HepG2 (cell line): ENCODE measurements at regions not wholly inside any gene's neighbourhood (a gene's known extent, or its start where the extent isn't known, plus 50 kb on each side); places are given as distances from the start of the nearest gene placed in this dataset.

ENCODE experiments used
- ATAC-seq: fragments of 200-7000 bp; cut with Tn5 transposase; 3 replicates; pipeline ENCODE4 v1.9.1; 2020; ENCODE audit warnings: mild to moderate bottlenecking, moderate library complexity
- BruUV-seq: library from RNA; stranded (reverse); fragments of 400-500 nt; replicated peaks from 2 replicates; lab custom pipeline; 2021; lab: Mats Ljungman, UMichigan
- CTCF ChIA-PET: fragments of 300-600 bp; formaldehyde crosslinking; extraction: SDS; loops from one replicate; lab custom pipeline; 2021; ENCODE audit warnings: low total read pairs, inconsistent platforms, low intra/inter-chr PET ratio; lab: Yijun Ruan, JAX
- POLR2A ChIA-PET: fragments of 350-600 bp; sonication (Branson Sonifier 250); formaldehyde crosslinking; loops from one replicate; lab custom pipeline; 2020; ENCODE audit warnings: antibody characterized with exemption, inconsistent platforms; lab: Yijun Ruan, JAX
- DNase-seq: peaks from one replicate; pipeline ENCODE4 v3.0.0-alpha.2; 2015; ENCODE audit warnings: low spot score
- FAIRE-seq: peaks from 3 replicates; lab custom pipeline; 2011; peaks lifted over from hg19 to GRCh38; lab: Jason Lieb, UNC
- H2AFZ ChIP-seq: one replicate; pipeline ENCODE4 v1.6.1; 2011; ENCODE audit warnings: low read length, inconsistent platforms
- H3K27ac ChIP-seq: fragments of 300-600 bp; 3 replicates; pipeline ENCODE4 v1.8.0; 2011; ENCODE audit warnings: mixed run types, mild to moderate bottlenecking, mixed read lengths, low read length, inconsistent platforms; ENCODE audit not compliant: insufficient read depth; ENCODE audit errors: extremely low read length
- H3K27me3 ChIP-seq, 2 experiments: fragments of 200-600 bp in 1 of 2; 2 replicates in 1 of 2; 3 replicates in 1 of 2; pipeline versions ENCODE4 v1.6.0 to v1.8.0; 2011; ENCODE audit warnings: low read length in 2 of 2, mild to moderate bottlenecking in 2 of 2, moderate library complexity in 2 of 2, inconsistent platforms in 1 of 2; ENCODE audit not compliant: insufficient read depth in 2 of 2, control insufficient read depth in 1 of 2
- H3K36me3 ChIP-seq, 2 experiments: fragments of 200-600 bp in 1 of 2; replicated peaks in 1 of 2; 2 replicates in 1 of 2; 3 replicates in 1 of 2; pipeline versions ENCODE4 v1.5.1 to v1.8.0; 2011; ENCODE audit warnings: low read length in 2 of 2, inconsistent platforms in 1 of 2; ENCODE audit not compliant: insufficient read depth in 2 of 2, control insufficient read depth in 1 of 2
- H3K4me1 ChIP-seq: 2 replicates; pipeline ENCODE4 v1.5.1; 2012; ENCODE audit warnings: low read length, inconsistent platforms; ENCODE audit not compliant: insufficient read depth
- H3K4me2 ChIP-seq: 2 replicates; pipeline ENCODE4 v1.6.0; 2011; ENCODE audit warnings: low read depth, low read length, inconsistent platforms
- H3K4me3 ChIP-seq, 3 experiments: fragments of 200-600 bp in 1 of 3; sonication (generic), shearing (Covaris generic) in 1 of 3; replicated peaks in 1 of 3; 2 replicates each; pipeline ENCODE4 v1.5.1; 2011 to 2016; ENCODE audit warnings: low read length in 3 of 3, inconsistent platforms in 2 of 3, low read depth in 2 of 3, mild to moderate bottlenecking in 2 of 3, control low read depth in 1 of 3, mixed read lengths in 1 of 3; ENCODE audit not compliant: insufficient read depth in 1 of 3
- H3K79me2 ChIP-seq: one replicate; pipeline ENCODE4 v1.6.1; 2011; ENCODE audit warnings: low read length, inconsistent platforms; ENCODE audit not compliant: insufficient read depth
- H3K9ac ChIP-seq: 2 replicates; pipeline ENCODE4 v1.6.0; 2011; ENCODE audit warnings: mild to moderate bottlenecking, low read depth, low read length, inconsistent platforms; ENCODE audit not compliant: insufficient read depth
- H3K9me3 ChIP-seq: 2 replicates; pipeline ENCODE4 v1.5.1; 2012; ENCODE audit warnings: mild to moderate bottlenecking, low read length
- H4K20me1 ChIP-seq: 2 replicates; pipeline ENCODE4 v1.6.0; 2011; ENCODE audit warnings: inconsistent platforms, mild to moderate bottlenecking, low read length, moderate library complexity; ENCODE audit not compliant: insufficient read depth
- KLF12 ChIP-seq: sonication (generic); formaldehyde crosslinking; IDR thresholded peaks from 2 replicates; pipeline ENCODE4 v1.4.0; 2020; ENCODE audit warnings: missing genetic modification reagents, borderline replicate concordance
- MAFG ChIP-seq: sonication (generic); formaldehyde crosslinking; IDR thresholded peaks from 2 replicates; pipeline ENCODE4 v1.5.1; 2020; ENCODE audit warnings: mild to moderate bottlenecking, missing genetic modification reagents
- MXI1 ChIP-seq: IDR thresholded peaks from 3 replicates; pipeline ENCODE4 v1.6.1; 2012; ENCODE audit warnings: low read depth, low read length, inconsistent platforms, borderline replicate concordance
- PTBP1 ChIP-seq: fragments of 200-400 bp; formaldehyde crosslinking; IDR thresholded peaks from 2 replicates; pipeline ENCODE4 v1.6.1; 2018; ENCODE audit warnings: low read length, low read depth; ENCODE audit not compliant: poor library complexity, severe bottlenecking
- SOX13 ChIP-seq, 3 experiments: fragments of 450-650 bp in 1 of 3; sonication (generic) in 1 of 3; formaldehyde crosslinking in 1 of 3; IDR thresholded peaks in 2 of 3; conservative IDR thresholded peaks in 1 of 3; 2 replicates each; pipeline versions ENCODE4 v1.5.0 to v1.6.1; 2016 to 2020; ENCODE audit warnings: antibody characterized with exemption in 1 of 3, mild to moderate bottlenecking in 1 of 3, missing compliant biosample characterization in 1 of 3, missing genetic modification reagents in 1 of 3, moderate library complexity in 1 of 3
- TOE1 ChIP-seq: sonication (generic); formaldehyde crosslinking; IDR thresholded peaks from 2 replicates; pipeline ENCODE4 v1.4.0; 2020; ENCODE audit warnings: mild to moderate bottlenecking, missing genetic modification reagents
- ZBTB21 ChIP-seq: sonication (generic); formaldehyde crosslinking; IDR thresholded peaks from 2 replicates; pipeline ENCODE4 v1.4.0; 2020; ENCODE audit warnings: missing genetic modification reagents
- ZMYM4 ChIP-seq: sonication (generic); formaldehyde crosslinking; IDR thresholded peaks from 2 replicates; pipeline ENCODE4 v1.8.1; 2023; ENCODE audit warnings: mild to moderate bottlenecking, missing genetic modification reagents
- ZNF607 ChIP-seq: sonication (generic); formaldehyde crosslinking; IDR thresholded peaks from 2 replicates; pipeline ENCODE4 v1.5.1; 2020; ENCODE audit warnings: missing genetic modification reagents, mild to moderate bottlenecking, borderline replicate concordance
- WGBS: methylation state at CpG from one replicate; pipeline ENCODE4 v1.1.6; 2017; ENCODE audit warnings: low lambda C conversion rate; 5-methylcytosine and 5-hydroxymethylcytosine counted together
- in situ Hi-C: cut with HindIII; loops from 2 replicates; pipeline ENCODE4 v1.10.0; 2017; ENCODE audit warnings: low pct_unique_long_range_greater_than_20kb; ENCODE audit not compliant: extremely low pct_ligation_motif_present
- intact Hi-C: fragments of 100-400 bp; cut with micrococcal nuclease; formaldehyde crosslinking; loops from one replicate; pipeline ENCODE4 v1.10.0; 2022; ENCODE audit not compliant: unreplicated experiment
- TF ChIP-seq, protein P1 (sequence below): sonication (generic); formaldehyde crosslinking; IDR thresholded peaks from 2 replicates; pipeline ENCODE4 v1.5.0; 2020; ENCODE audit warnings: missing genetic modification reagents, mild to moderate bottlenecking, borderline replicate concordance
- TF ChIP-seq, protein P2 (sequence below): sonication (generic); formaldehyde crosslinking; IDR thresholded peaks from 2 replicates; pipeline ENCODE4 v1.4.0; 2020; ENCODE audit warnings: missing genetic modification reagents, mild to moderate bottlenecking, borderline replicate concordance
- TF ChIP-seq, protein P3 (sequence below): sonication (generic); formaldehyde crosslinking; IDR thresholded peaks from 2 replicates; pipeline ENCODE4 v1.4.0; 2020; ENCODE audit warnings: missing genetic modification reagents, borderline replicate concordance
- TF ChIP-seq, protein P4 (sequence below): sonication (generic); formaldehyde crosslinking; IDR thresholded peaks from 2 replicates; pipeline ENCODE4 v1.4.0; 2020; ENCODE audit warnings: mild to moderate bottlenecking, missing genetic modification reagents
- TF ChIP-seq, protein P5 (sequence below): sonication (generic); formaldehyde crosslinking; IDR thresholded peaks from 2 replicates; pipeline ENCODE4 v1.8.1; 2023; ENCODE audit warnings: mild to moderate bottlenecking, missing genetic modification reagents

DNA sequence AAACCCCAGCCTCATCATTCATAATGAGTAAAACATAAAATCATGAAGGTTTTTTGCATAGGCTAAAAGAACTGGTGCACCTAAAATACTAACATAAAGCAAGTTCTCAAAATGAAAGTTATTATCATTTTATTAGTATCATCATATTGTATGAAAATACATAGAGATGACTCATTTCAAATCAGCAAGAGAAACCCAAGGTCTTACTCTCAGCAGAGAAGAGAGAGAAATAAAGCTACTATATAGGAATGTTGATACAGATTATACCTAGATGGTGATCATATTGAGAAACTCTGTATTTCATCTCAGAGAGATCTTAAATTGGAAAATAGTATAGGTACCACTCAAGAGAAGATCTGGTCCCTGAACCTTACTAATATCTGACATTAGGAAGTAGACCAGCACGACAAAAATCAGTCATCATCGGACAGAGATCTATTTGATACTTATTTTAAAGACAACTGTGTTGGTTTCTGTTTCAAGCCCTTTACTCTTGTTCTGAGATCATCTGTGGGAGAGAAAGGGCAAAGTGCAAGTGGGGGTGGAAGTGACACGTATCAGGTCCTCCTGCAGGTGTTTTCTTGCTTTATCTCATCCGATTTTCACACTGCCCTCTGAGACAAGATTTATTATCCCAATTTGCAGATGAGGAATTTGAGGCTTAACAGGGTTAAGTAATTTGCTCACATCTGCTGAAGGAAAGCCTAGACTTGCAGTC lies 532.3 kb downstream of the MAFB start:
- BruUV-seq = no TSS peak
- DNase-seq (no peak), ATAC-seq (no peak), FAIRE-seq (no peak)
- Histone ChIP-seq H3K36me3 (no peaks in the 10 kb centered on the region), H3K27ac (no peak overlapping the region), H3K79me2 (no peaks in the 10 kb centered on the region), H4K20me1 (no peaks in the 10 kb centered on the region), H3K9me3 (0 out of 2 replicates have a peak, but pooled peaks cover 13% of the 10 kb centered on the region), H3K27me3 (no peaks in the 10 kb centered on the region), H3K4me2 (no peak overlapping the region), H2AFZ (no peak overlapping the region), H3K4me1 (no peaks in the 10 kb centered on the region), H3K9ac (no peak overlapping the region), H3K4me3 (no peak overlapping the region)
- CTCF ChIA-PET = no interaction called here
- POLR2A ChIA-PET = no interaction called here
- 1% methylated on average over 4 of the region's 4 CpGs for WGBS
- TF ChIP-seq SOX13 (IDR thresholded peaks at IDR 0.05) = no peak
- no peak for TF ChIP-seq SOX13 (CRISPR knock-in tag; conservative IDR thresholded peaks at IDR 0.05 in 1 of 2, IDR thresholded peaks at IDR 0.05 in 1 of 2)
- TF ChIP-seq, protein P1, sequence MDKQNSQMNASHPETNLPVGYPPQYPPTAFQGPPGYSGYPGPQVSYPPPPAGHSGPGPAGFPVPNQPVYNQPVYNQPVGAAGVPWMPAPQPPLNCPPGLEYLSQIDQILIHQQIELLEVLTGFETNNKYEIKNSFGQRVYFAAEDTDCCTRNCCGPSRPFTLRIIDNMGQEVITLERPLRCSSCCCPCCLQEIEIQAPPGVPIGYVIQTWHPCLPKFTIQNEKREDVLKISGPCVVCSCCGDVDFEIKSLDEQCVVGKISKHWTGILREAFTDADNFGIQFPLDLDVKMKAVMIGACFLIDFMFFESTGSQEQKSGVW (CRISPR knock-in tag) = no peak
- no peak for TF ChIP-seq TOE1 (CRISPR knock-in tag)
- TF ChIP-seq, protein P2, sequence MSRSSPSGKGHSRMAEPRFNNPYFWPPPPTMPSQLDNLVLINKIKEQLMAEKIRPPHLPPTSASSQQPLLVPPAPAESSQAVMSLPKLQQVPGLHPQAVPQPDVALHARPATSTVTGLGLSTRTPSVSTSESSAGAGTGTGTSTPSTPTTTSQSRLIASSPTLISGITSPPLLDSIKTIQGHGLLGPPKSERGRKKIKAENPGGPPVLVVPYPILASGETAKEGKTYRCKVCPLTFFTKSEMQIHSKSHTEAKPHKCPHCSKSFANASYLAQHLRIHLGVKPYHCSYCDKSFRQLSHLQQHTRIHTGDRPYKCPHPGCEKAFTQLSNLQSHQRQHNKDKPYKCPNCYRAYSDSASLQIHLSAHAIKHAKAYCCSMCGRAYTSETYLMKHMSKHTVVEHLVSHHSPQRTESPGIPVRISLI (CRISPR knock-in tag) = no peak
- TF ChIP-seq ZBTB21 (CRISPR knock-in tag) = no peak
- TF ChIP-seq ZMYM4 (CRISPR knock-in tag) = no peak
- TF ChIP-seq, protein P3, sequence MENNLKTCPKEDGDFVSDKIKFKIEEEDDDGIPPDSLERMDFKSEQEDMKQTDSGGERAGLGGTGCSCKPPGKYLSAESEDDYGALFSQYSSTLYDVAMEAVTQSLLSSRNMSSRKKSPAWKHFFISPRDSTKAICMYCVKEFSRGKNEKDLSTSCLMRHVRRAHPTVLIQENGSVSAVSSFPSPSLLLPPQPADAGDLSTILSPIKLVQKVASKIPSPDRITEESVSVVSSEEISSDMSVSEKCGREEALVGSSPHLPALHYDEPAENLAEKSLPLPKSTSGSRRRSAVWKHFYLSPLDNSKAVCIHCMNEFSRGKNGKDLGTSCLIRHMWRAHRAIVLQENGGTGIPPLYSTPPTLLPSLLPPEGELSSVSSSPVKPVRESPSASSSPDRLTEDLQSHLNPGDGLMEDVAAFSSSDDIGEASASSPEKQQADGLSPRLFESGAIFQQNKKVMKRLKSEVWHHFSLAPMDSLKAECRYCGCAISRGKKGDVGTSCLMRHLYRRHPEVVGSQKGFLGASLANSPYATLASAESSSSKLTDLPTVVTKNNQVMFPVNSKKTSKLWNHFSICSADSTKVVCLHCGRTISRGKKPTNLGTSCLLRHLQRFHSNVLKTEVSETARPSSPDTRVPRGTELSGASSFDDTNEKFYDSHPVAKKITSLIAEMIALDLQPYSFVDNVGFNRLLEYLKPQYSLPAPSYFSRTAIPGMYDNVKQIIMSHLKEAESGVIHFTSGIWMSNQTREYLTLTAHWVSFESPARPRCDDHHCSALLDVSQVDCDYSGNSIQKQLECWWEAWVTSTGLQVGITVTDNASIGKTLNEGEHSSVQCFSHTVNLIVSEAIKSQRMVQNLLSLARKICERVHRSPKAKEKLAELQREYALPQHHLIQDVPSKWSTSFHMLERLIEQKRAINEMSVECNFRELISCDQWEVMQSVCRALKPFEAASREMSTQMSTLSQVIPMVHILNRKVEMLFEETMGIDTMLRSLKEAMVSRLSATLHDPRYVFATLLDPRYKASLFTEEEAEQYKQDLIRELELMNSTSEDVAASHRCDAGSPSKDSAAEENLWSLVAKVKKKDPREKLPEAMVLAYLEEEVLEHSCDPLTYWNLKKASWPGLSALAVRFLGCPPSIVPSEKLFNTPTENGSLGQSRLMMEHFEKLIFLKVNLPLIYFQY (CRISPR knock-in tag) = no peak
- no peak for TF ChIP-seq MXI1
- no peak for TF ChIP-seq PTBP1
- no peak for TF ChIP-seq KLF12
- TF ChIP-seq, protein P4, sequence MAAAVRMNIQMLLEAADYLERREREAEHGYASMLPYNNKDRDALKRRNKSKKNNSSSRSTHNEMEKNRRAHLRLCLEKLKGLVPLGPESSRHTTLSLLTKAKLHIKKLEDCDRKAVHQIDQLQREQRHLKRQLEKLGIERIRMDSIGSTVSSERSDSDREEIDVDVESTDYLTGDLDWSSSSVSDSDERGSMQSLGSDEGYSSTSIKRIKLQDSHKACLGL (CRISPR knock-in tag) = no peak
- TF ChIP-seq, protein P5, sequence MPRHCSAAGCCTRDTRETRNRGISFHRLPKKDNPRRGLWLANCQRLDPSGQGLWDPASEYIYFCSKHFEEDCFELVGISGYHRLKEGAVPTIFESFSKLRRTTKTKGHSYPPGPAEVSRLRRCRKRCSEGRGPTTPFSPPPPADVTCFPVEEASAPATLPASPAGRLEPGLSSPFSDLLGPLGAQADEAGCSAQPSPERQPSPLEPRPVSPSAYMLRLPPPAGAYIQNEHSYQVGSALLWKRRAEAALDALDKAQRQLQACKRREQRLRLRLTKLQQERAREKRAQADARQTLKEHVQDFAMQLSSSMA (CRISPR knock-in tag) = no peak
- no peak for TF ChIP-seq ZNF607
- TF ChIP-seq MAFG = no peak
- in situ Hi-C loops = no loop called here
- intact Hi-C loops = no loop called here
